Large intestine (tissue), 3 donors: ENCODE measurements at regions not wholly inside any gene's neighbourhood (a gene's known extent, or its start where the extent isn't known, plus 50 kb on each side); places are given as distances from the start of the nearest gene placed in this dataset.
"Not testable (repeated sequence)": the region's sequence is repeated elsewhere in the genome, so short reads cannot be mapped to it uniquely, and the experiment has no call there.

ENCODE experiments used
- DNase-seq, 2 donors: peaks; one replicate each; pipeline versions ENCODE4 v3.0.0 to v3.0.0-alpha.2; 2013
- H3K27ac ChIP-seq: one replicate; pipeline ENCODE4 v1.5.1; 2013; ENCODE audit warnings: low read length
- H3K27me3 ChIP-seq: 2 replicates; pipeline ENCODE4 v1.6.1; 2013; ENCODE audit warnings: low read length; ENCODE audit not compliant: control insufficient read depth, insufficient read depth
- H3K36me3 ChIP-seq: 2 replicates; pipeline ENCODE4 v1.6.1; 2013; ENCODE audit warnings: low read length; ENCODE audit not compliant: control insufficient read depth, insufficient read depth
- H3K4me1 ChIP-seq: one replicate; pipeline ENCODE4 v1.6.1; 2013; ENCODE audit warnings: low read length; ENCODE audit not compliant: control insufficient read depth, insufficient read depth
- H3K4me3 ChIP-seq: one replicate; pipeline ENCODE4 v1.5.1; 2013; ENCODE audit warnings: low read length
- H3K9me3 ChIP-seq: one replicate; pipeline ENCODE4 v1.6.1; 2013; ENCODE audit warnings: mild to moderate bottlenecking, low read depth, low read length, moderate library complexity; ENCODE audit not compliant: control insufficient read depth
- WGBS: methylation state at CpG from one replicate; pipeline ENCODE4 v1.1.5; 2013; ENCODE audit warnings: low lambda C conversion rate; ENCODE audit not compliant: insufficient coverage; 5-methylcytosine and 5-hydroxymethylcytosine counted together

GRCh38 chr16:47897105-47897504 is 258.7 kb downstream of the ABCC12 start:
- H3K4me1 ChIP-seq, H3K4me3 ChIP-seq, H3K27me3 ChIP-seq, H3K9me3 ChIP-seq, H3K27ac ChIP-seq, DNase-seq, H3K36me3 ChIP-seq: not testable (repeated sequence)
- WGBS = no CpG with 5 or more reads among the region's 5 CpGs

GRCh38 chr16:47895146-47895545 is 260.6 kb downstream of the ABCC12 start:
- no peaks in the 10 kb centered on the region for H3K36me3 ChIP-seq
- H3K4me1 ChIP-seq = no peaks in the 10 kb centered on the region
- no peak for DNase-seq
- 100% methylated on average over 2 of the region's 10 CpGs for WGBS
- H3K27ac ChIP-seq = no peak overlapping the region
- no peak overlapping the region for H3K4me3 ChIP-seq
- no peaks in the 10 kb centered on the region for H3K27me3 ChIP-seq
- no peaks in the 10 kb centered on the region for H3K9me3 ChIP-seq

- WGBS = 92% methylated on average over 3 of the region's 6 CpGs
- Histone ChIP-seq H3K36me3 (no peaks in the 10 kb centered on the region), H3K27me3 (no peaks in the 10 kb centered on the region), H3K27ac (no peak overlapping the region), H3K9me3 (no peaks in the 10 kb centered on the region), H3K4me3 (no peak overlapping the region), H3K4me1 (no peaks in the 10 kb centered on the region)
- DNase-seq = no peak
Observed at GRCh38 chr16:47892999-47893398, 262.8 kb downstream of the ABCC12 start.

- Histone ChIP-seq H3K9me3 (no peaks in the 10 kb centered on the region), H3K4me3 (no peak overlapping the region), H3K27ac (no peak overlapping the region), H3K36me3 (no peaks in the 10 kb centered on the region), H3K4me1 (no peaks in the 10 kb centered on the region), H3K27me3 (peaks cover 3% of the 10 kb centered on the region)
- DNase-seq = no peak
- WGBS = 53% methylated on average over 3 of the region's 6 CpGs
Observed at GRCh38 chr16:47888734-47889133, 267.1 kb downstream of the ABCC12 start.

DNA sequence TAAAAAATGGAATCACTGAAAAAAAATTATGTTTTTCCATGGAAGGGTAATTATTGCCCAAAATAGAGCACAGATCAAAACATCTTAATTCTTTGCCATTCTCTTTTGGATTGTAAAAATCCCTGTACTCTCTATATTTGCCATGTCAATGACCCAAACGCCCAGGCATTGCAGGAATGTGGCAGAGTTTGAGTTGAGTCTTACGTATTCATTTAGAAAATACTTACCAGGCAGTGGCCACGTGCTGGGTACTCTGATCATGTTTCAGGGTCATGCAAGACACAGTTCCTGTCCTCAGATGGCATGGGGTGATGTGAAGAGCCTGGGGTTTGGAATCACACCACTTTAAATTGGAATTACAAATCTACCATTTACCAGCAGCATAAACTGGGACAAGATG is 267.7 kb downstream of the ABCC12 start:
- H3K4me1 ChIP-seq = no peaks in the 10 kb centered on the region
- H3K36me3 ChIP-seq = no peaks in the 10 kb centered on the region
- WGBS = no CpG with 5 or more reads among the region's 3 CpGs
- no peak for DNase-seq
- H3K27me3 ChIP-seq = peaks cover 3% of the 10 kb centered on the region
- no peak overlapping the region for H3K27ac ChIP-seq
- H3K9me3 ChIP-seq = no peaks in the 10 kb centered on the region
- H3K4me3 ChIP-seq = no peak overlapping the region

DNA sequence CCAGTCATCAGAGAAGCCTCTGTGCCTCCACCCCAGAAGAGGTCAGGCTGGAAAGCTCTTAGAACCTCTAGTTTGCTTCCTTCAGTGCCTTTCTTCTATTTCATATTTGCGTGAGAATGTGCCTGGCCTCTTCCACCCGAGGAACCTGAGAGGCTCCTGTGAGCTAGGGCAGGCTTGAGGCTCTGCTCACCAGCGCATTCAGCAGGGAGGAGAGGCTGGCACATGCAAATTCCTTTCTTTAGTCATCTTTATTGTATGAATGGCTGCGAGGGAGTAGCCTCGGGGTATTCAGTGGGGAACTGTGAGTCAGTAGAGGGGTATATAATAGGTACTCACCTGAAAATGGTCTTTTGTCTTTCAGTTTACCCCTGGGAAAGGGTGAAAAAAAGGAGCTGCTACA is 268.3 kb downstream of the ABCC12 start:
- H3K9me3 ChIP-seq = no peaks in the 10 kb centered on the region
- H3K27ac ChIP-seq = no peak overlapping the region
- no peak overlapping the region for H3K4me3 ChIP-seq
- no peaks in the 10 kb centered on the region for H3K4me1 ChIP-seq
- H3K27me3 ChIP-seq = peaks cover 3% of the 10 kb centered on the region
- H3K36me3 ChIP-seq = no peaks in the 10 kb centered on the region
- no peak for DNase-seq
- 17% methylated on average over 2 of the region's 5 CpGs for WGBS

- Histone ChIP-seq H3K36me3 (no peaks in the 10 kb centered on the region), H3K27ac (no peak overlapping the region), H3K4me3 (no peak overlapping the region), H3K9me3 (no peaks in the 10 kb centered on the region), H3K4me1 (no peaks in the 10 kb centered on the region), H3K27me3 (peaks cover 3% of the 10 kb centered on the region)
- peak in 1 of 2 donors; percentile 6 for DNase-seq
- no CpG with 5 or more reads among the region's 11 CpGs for WGBS
Observed at GRCh38 chr16:47886631-47887415, 269.0 kb downstream of the ABCC12 start.

GRCh38 chr16:47886139-47886538 is 269.7 kb downstream of the ABCC12 start:
- Histone ChIP-seq H3K9me3 (no peaks in the 10 kb centered on the region), H3K4me1 (no peaks in the 10 kb centered on the region), H3K27me3 (peaks cover 3% of the 10 kb centered on the region), H3K4me3 (no peak overlapping the region), H3K27ac (no peak overlapping the region), H3K36me3 (no peaks in the 10 kb centered on the region)
- DNase-seq = no peak
- no CpG with 5 or more reads among the region's 7 CpGs for WGBS

- H3K9me3 ChIP-seq = no peaks in the 10 kb centered on the region
- 100% methylated on average over 1 of the region's 1 CpG for WGBS
- H3K4me3 ChIP-seq = no peak overlapping the region
- no peaks in the 10 kb centered on the region for H3K36me3 ChIP-seq
- no peaks in the 10 kb centered on the region for H3K4me1 ChIP-seq
- peaks cover 3% of the 10 kb centered on the region for H3K27me3 ChIP-seq
- no peak overlapping the region for H3K27ac ChIP-seq
- no peak for DNase-seq
Observed at GRCh38 chr16:47885489-47885888, 270.3 kb downstream of the ABCC12 start.

GRCh38 chr16:47884116-47884725 is 271.6 kb downstream of the ABCC12 start:
- no peak for DNase-seq
- H3K9me3 ChIP-seq = no peaks in the 10 kb centered on the region
- no peak overlapping the region for H3K27ac ChIP-seq
- peaks cover 3% of the 10 kb centered on the region for H3K27me3 ChIP-seq
- H3K4me3 ChIP-seq = no peak overlapping the region
- WGBS = no CpG with 5 or more reads among the region's 2 CpGs
- no peaks in the 10 kb centered on the region for H3K4me1 ChIP-seq
- no peaks in the 10 kb centered on the region for H3K36me3 ChIP-seq

- no CpG with 5 or more reads among the region's 4 CpGs for WGBS
- Histone ChIP-seq H3K36me3 (no peaks in the 10 kb centered on the region), H3K27me3 (no peaks in the 10 kb centered on the region), H3K4me3 (no peak overlapping the region), H3K4me1 (no peaks in the 10 kb centered on the region), H3K9me3 (no peaks in the 10 kb centered on the region), H3K27ac (no peak overlapping the region)
- DNase-seq = no peak
Observed at GRCh38 chr16:47881574-47881973, 274.2 kb downstream of the ABCC12 start.
